A673 (cell line): ENCODE measurements at regions not wholly inside any gene's neighbourhood (a gene's known extent, or its start where the extent isn't known, plus 50 kb on each side); places are given as distances from the start of the nearest gene placed in this dataset.

Experiments used
- BruUV-seq: library from RNA; stranded (reverse); fragments of 400-500 nt; replicated peaks from 2 replicates; lab custom pipeline; 2021; lab: Mats Ljungman, UMichigan
- CTCF ChIA-PET: fragments of 300-600 bp; sonication (Branson Sonifier 250); formaldehyde crosslinking; loops from one replicate; lab custom pipeline; 2022; ENCODE audit warnings: antibody characterized with exemption; lab: Charles Lee
- POLR2A ChIA-PET: fragments of 300-600 bp; sonication (Branson Sonifier 250); formaldehyde crosslinking; loops from one replicate; lab custom pipeline; 2022; ENCODE audit warnings: antibody characterized with exemption; ENCODE audit not compliant: low non-redundant PET; lab: Charles Lee
- DNase-seq: peaks from one replicate; pipeline ENCODE4 v3.0.0-alpha.2; 2015; ENCODE audit warnings: low spot score
- H3K27ac ChIP-seq: fragments of 200-600 bp; sonication (generic); 2 replicates; pipeline ENCODE4 v1.5.1; 2016; ENCODE audit warnings: mixed run types, low read depth, mild to moderate bottlenecking, mixed read lengths, antibody characterized with exemption, low read length; ENCODE audit not compliant: poor library complexity, severe bottlenecking
- H3K27me3 ChIP-seq: fragments of 200-600 bp; sonication (generic); replicated peaks from 2 replicates; pipeline ENCODE4 v1.6.1; 2017; ENCODE audit warnings: mixed run types, low read depth, mild to moderate bottlenecking, mixed read lengths, antibody characterized with exemption, low read length; ENCODE audit not compliant: insufficient read depth, poor library complexity
- H3K36me3 ChIP-seq: fragments of 200-600 bp; sonication (generic); 2 replicates; pipeline ENCODE4 v1.6.1; 2016; ENCODE audit warnings: mixed run types, mild to moderate bottlenecking, mixed read lengths, antibody characterized with exemption, low read length; ENCODE audit not compliant: insufficient read depth, poor library complexity, severe bottlenecking
- H3K4me1 ChIP-seq: fragments of 200-600 bp; sonication (generic); 2 replicates; pipeline ENCODE4 v1.6.1; 2017; ENCODE audit warnings: mixed run types, mild to moderate bottlenecking, mixed read lengths, antibody characterized with exemption, low read length; ENCODE audit not compliant: insufficient read depth, poor library complexity, severe bottlenecking
- H3K4me3 ChIP-seq: fragments of 200-600 bp; sonication (generic); 2 replicates; pipeline ENCODE4 v1.5.1; 2016; ENCODE audit warnings: low read depth, mixed run types, mild to moderate bottlenecking, mixed read lengths, low read length; ENCODE audit not compliant: poor library complexity, severe bottlenecking
- H3K9me3 ChIP-seq: fragments of 200-600 bp; sonication (generic); 2 replicates; pipeline ENCODE4 v1.6.1; 2016; ENCODE audit warnings: mixed run types, low read depth, mild to moderate bottlenecking, mixed read lengths, antibody characterized with exemption, low read length; ENCODE audit not compliant: poor library complexity, severe bottlenecking
- CTCF ChIP-seq: fragments of 300-800, 200-600 bp; sonication (generic); conservative IDR thresholded peaks from 2 replicates; pipeline ENCODE4 v1.5.1; 2017; ENCODE audit warnings: low read depth, mild to moderate bottlenecking, antibody characterized with exemption, low read length, moderate library complexity, mixed read lengths
- EZH2 ChIP-seq: fragments of 200-600 bp; sonication (generic); IDR thresholded peaks from 2 replicates; pipeline ENCODE4 v1.6.1; 2017; ENCODE audit warnings: borderline replicate concordance, low read depth, mild to moderate bottlenecking, mixed read lengths, antibody characterized with exemption, low read length; ENCODE audit not compliant: poor library complexity, severe bottlenecking
- intact Hi-C: fragments of 100-400 bp; cut with micrococcal nuclease; formaldehyde crosslinking; loops from one replicate; pipeline ENCODE4 v1.10.0; 2022; ENCODE audit not compliant: unreplicated experiment

- no peak for DNase-seq
- intact Hi-C loops = no loop called here
- ChIA-PET CTCF (no interaction called here), POLR2A (no interaction called here)
- Histone ChIP-seq H3K4me1 (no peaks in the 10 kb centered on the region), H3K27ac (no peak overlapping the region), H3K27me3 (no peaks in the 10 kb centered on the region), H3K9me3 (no peaks in the 10 kb centered on the region), H3K4me3 (no peak overlapping the region), H3K36me3 (no peaks in the 10 kb centered on the region)
- BruUV-seq = no TSS peak
- TF ChIP-seq CTCF (no peak), EZH2 (no peak)
These were observed 1165.7 kb upstream of the IGFBP7 start for GRCh38 chr4:58275856-58276255.

- no peaks in the 10 kb centered on the region for H3K36me3 ChIP-seq
- H3K27me3 ChIP-seq = no peaks in the 10 kb centered on the region
- no peak for TF ChIP-seq CTCF
- TF ChIP-seq EZH2 = no peak
- no peak overlapping the region for H3K4me3 ChIP-seq
- POLR2A ChIA-PET = no interaction called here
- intact Hi-C loops = no loop called here
- BruUV-seq = no TSS peak
- no peaks in the 10 kb centered on the region for H3K4me1 ChIP-seq
- DNase-seq = no peak
- no peak overlapping the region for H3K27ac ChIP-seq
- H3K9me3 ChIP-seq = no peaks in the 10 kb centered on the region
- CTCF ChIA-PET = no interaction called here
These were observed 1164.4 kb upstream of the IGFBP7 start for GRCh38 chr4:58274553-58274952.

- CTCF ChIA-PET = no interaction called here
- POLR2A ChIA-PET = no interaction called here
- intact Hi-C loops = no loop called here
These were observed 1162.1 kb upstream of the IGFBP7 start for GRCh38 chr4:58272311-58272710.

More at GRCh38 chr4:58272311-58272710, 1162.1 kb upstream of the IGFBP7 start:
- no peaks in the 10 kb centered on the region for H3K4me1 ChIP-seq
- H3K9me3 ChIP-seq = no peaks in the 10 kb centered on the region
- H3K36me3 ChIP-seq = no peaks in the 10 kb centered on the region
- no peaks in the 10 kb centered on the region for H3K27me3 ChIP-seq
- TF ChIP-seq EZH2 (no peak), CTCF (no peak)
- no peak for DNase-seq
- H3K27ac ChIP-seq = no peak overlapping the region
- no TSS peak for BruUV-seq
- H3K4me3 ChIP-seq = no peak overlapping the region
